Naive thymus-derived CD4-positive, alpha-beta T cell (primary cell): ENCODE measurements at regions not wholly inside any gene's neighbourhood (a gene's known extent, or its start where the extent isn't known, plus 50 kb on each side); places are given as distances from the start of the nearest gene placed in this dataset.

Experiments
- ATAC-seq: fragments of 150-1000 bp; cut with Tn5 transposase; 2 replicates; pipeline ENCODE4 v1.10.0; 2021; ENCODE audit warnings: mild to moderate bottlenecking, moderate library complexity
- CTCF ChIA-PET: fragments of 350-600 bp; sonication (Branson Sonifier 250); formaldehyde crosslinking; loops from one replicate; lab custom pipeline; 2021; ENCODE audit warnings: antibody characterized with exemption; lab: Charles Lee
- POLR2A ChIA-PET: fragments of 350-600 bp; sonication (Branson Sonifier 250); formaldehyde crosslinking; loops from one replicate; lab custom pipeline; 2021; ENCODE audit warnings: antibody characterized with exemption, inconsistent platforms; lab: Charles Lee
- DNase-seq, 9 donors: peaks; one replicate each; pipeline versions ENCODE4 v3.0.0 to v3.0.0-alpha.2; 2020 to 2022; ENCODE audit warnings: mixed read lengths in 1 of 9
- H3K27ac ChIP-seq: one replicate; pipeline ENCODE4 v1.7.0; 2013; ENCODE audit warnings: mild to moderate bottlenecking, low read depth, low read length, moderate library complexity
- H3K27me3 ChIP-seq, 2 donors: one replicate each; pipeline ENCODE4 v1.7.0; 2013; ENCODE audit warnings: low read length in 2 of 2, mild to moderate bottlenecking in 2 of 2, moderate library complexity in 2 of 2; ENCODE audit not compliant: control insufficient read depth in 2 of 2, insufficient read depth in 2 of 2
- H3K36me3 ChIP-seq, 3 experiments: 1 replicate in 2 of 3; 2 replicates in 1 of 3; pipeline ENCODE4 v1.7.0; 2013; ENCODE audit warnings: low read length in 3 of 3, mild to moderate bottlenecking in 3 of 3, moderate library complexity in 1 of 3; ENCODE audit not compliant: insufficient read depth in 3 of 3, control insufficient read depth in 2 of 3
- H3K4me1 ChIP-seq, 2 donors: one replicate each; pipeline ENCODE4 v1.7.0; 2013; ENCODE audit warnings: low read length in 2 of 2, mild to moderate bottlenecking in 2 of 2, moderate library complexity in 1 of 2; ENCODE audit not compliant: control insufficient read depth in 2 of 2, insufficient read depth in 2 of 2
- H3K4me3 ChIP-seq: 2 replicates; pipeline ENCODE4 v1.7.0; 2013; ENCODE audit warnings: mild to moderate bottlenecking, low read length
- H3K9me3 ChIP-seq, 3 experiments: 1 replicate in 2 of 3; 2 replicates in 1 of 3; pipeline ENCODE4 v1.7.0; 2013; ENCODE audit warnings: low read length in 3 of 3; ENCODE audit not compliant: control insufficient read depth in 2 of 3
- H3K27ac Mint-ChIP-seq, 9 donors: one replicate each; pipeline ENCODE4 v1.8.0; 2020 to 2022; ENCODE audit warnings: mixed read lengths in 9 of 9, mild to moderate bottlenecking in 8 of 9, moderate library complexity in 5 of 9, inconsistent platforms in 2 of 9
- H3K27me3 Mint-ChIP-seq, 5 donors: one replicate each; pipeline ENCODE4 v1.8.0; 2021 to 2022; ENCODE audit warnings: mixed read lengths in 5 of 5, mild to moderate bottlenecking in 1 of 5
- H3K36me3 Mint-ChIP-seq, 5 donors: one replicate each; pipeline ENCODE4 v1.8.0; 2020 to 2022; ENCODE audit warnings: mixed read lengths in 5 of 5, mild to moderate bottlenecking in 3 of 5, inconsistent platforms in 1 of 5
- H3K4me1 Mint-ChIP-seq, 7 donors: one replicate each; pipeline ENCODE4 v1.8.0; 2020 to 2022; ENCODE audit warnings: mixed read lengths in 7 of 7, mild to moderate bottlenecking in 3 of 7, inconsistent platforms in 1 of 7
- H3K4me3 Mint-ChIP-seq, 10 donors: one replicate each; pipeline ENCODE4 v1.8.0; 2020 to 2022; ENCODE audit warnings: mild to moderate bottlenecking in 10 of 10, mixed read lengths in 10 of 10, moderate library complexity in 6 of 10, inconsistent platforms in 2 of 10
- H3K9me3 Mint-ChIP-seq, 11 donors: one replicate each; pipeline ENCODE4 v1.8.0; 2020 to 2022; ENCODE audit warnings: mixed read lengths in 11 of 11, mild to moderate bottlenecking in 4 of 11, inconsistent platforms in 1 of 11, moderate library complexity in 1 of 11
- intact Hi-C, 2 donors: fragments of 100-400 bp; cut with micrococcal nuclease; formaldehyde crosslinking; loops; one replicate each; pipeline ENCODE4 v1.15.1; 2023

GRCh38 chr2:217108575-217109027, 248.7 kb upstream of the TNP1 start:
- Histone ChIP-seq H3K4me1 (no peaks in the 10 kb centered on the region), H3K4me3 (no peak overlapping the region), H3K27me3 (no peaks in the 10 kb centered on the region), H3K36me3 (no peaks in the 10 kb centered on the region), H3K9me3 (no peaks in the 10 kb centered on the region), H3K27ac (no peak overlapping the region)
- H3K4me3 Mint-ChIP-seq: no peak overlapping the region
- DNase-seq (no peak), ATAC-seq (peak; percentile 61)
- peaks cover 0 to 6% (median 0%) of the 10 kb centered on the region in 5 donors for H3K36me3 Mint-ChIP-seq
- H3K4me1 Mint-ChIP-seq: peaks cover 0 to 30% (median 0%) of the 10 kb centered on the region in 7 donors
- CTCF ChIA-PET: no interaction called here
- peaks cover 0 to 14% (median 3%) of the 10 kb centered on the region in 5 donors for H3K27me3 Mint-ChIP-seq
- H3K27ac Mint-ChIP-seq: no peak overlapping the region
- POLR2A ChIA-PET: no interaction called here
- peaks cover 0 to 8% (median 0%) of the 10 kb centered on the region in 11 donors for H3K9me3 Mint-ChIP-seq
- intact Hi-C loops: no loop called here

GRCh38 chr2:217108086-217108485, 248.2 kb upstream of the TNP1 start:
- H3K4me1 Mint-ChIP-seq: peaks cover 0 to 30% (median 0%) of the 10 kb centered on the region in 7 donors
- ChIA-PET CTCF (no interaction called here), POLR2A (no interaction called here)
- H3K27ac Mint-ChIP-seq: no peak overlapping the region
- peaks cover 0 to 8% (median 0%) of the 10 kb centered on the region in 11 donors for H3K9me3 Mint-ChIP-seq
- Histone ChIP-seq H3K27me3 (no peaks in the 10 kb centered on the region), H3K27ac (no peak overlapping the region), H3K36me3 (no peaks in the 10 kb centered on the region), H3K4me1 (no peaks in the 10 kb centered on the region), H3K4me3 (no peak overlapping the region), H3K9me3 (no peaks in the 10 kb centered on the region)
- intact Hi-C loops: no loop called here
- DNase-seq: no peak
- no peak for ATAC-seq
- H3K27me3 Mint-ChIP-seq: peaks cover 0 to 12% (median 3%) of the 10 kb centered on the region in 5 donors
- peaks cover 0 to 6% (median 0%) of the 10 kb centered on the region in 5 donors for H3K36me3 Mint-ChIP-seq
- H3K4me3 Mint-ChIP-seq: no peak overlapping the region

GRCh38 chr2:217107480-217107879, 247.6 kb upstream of the TNP1 start:
- H3K9me3 ChIP-seq: no peaks in the 10 kb centered on the region
- Mint-ChIP-seq H3K27ac (no peak overlapping the region), H3K36me3 (peaks cover 0 to 6% (median 0%) of the 10 kb centered on the region in 5 donors), H3K4me1 (peaks cover 0 to 30% (median 0%) of the 10 kb centered on the region in 7 donors), H3K9me3 (peaks cover 0 to 8% (median 0%) of the 10 kb centered on the region in 11 donors), H3K27me3 (peaks cover 0 to 11% (median 3%) of the 10 kb centered on the region in 5 donors), H3K4me3 (no peak overlapping the region)
- no peak overlapping the region for H3K4me3 ChIP-seq
- no peak overlapping the region for H3K27ac ChIP-seq
- ChIA-PET CTCF (no interaction called here), POLR2A (no interaction called here)
- no peaks in the 10 kb centered on the region for H3K36me3 ChIP-seq
- DNase-seq: no peak
- no peaks in the 10 kb centered on the region for H3K27me3 ChIP-seq
- ATAC-seq: peak; percentile 59
- intact Hi-C loops: no loop called here
- no peaks in the 10 kb centered on the region for H3K4me1 ChIP-seq

- ChIA-PET POLR2A (no interaction called here), CTCF (no interaction called here)
- H3K4me1 Mint-ChIP-seq: peaks cover 0 to 30% (median 0%) of the 10 kb centered on the region in 7 donors
- no peak for DNase-seq
- no peaks in the 10 kb centered on the region for H3K27me3 ChIP-seq
- no peak for ATAC-seq
- H3K27ac ChIP-seq: no peak overlapping the region
- H3K27me3 Mint-ChIP-seq: peaks cover 4 to 7% (median 5%) of the 10 kb centered on the region in 5 donors
- H3K9me3 ChIP-seq: no peaks in the 10 kb centered on the region
- no peaks in the 10 kb centered on the region for H3K36me3 ChIP-seq
- no peaks in the 10 kb centered on the region for H3K4me1 ChIP-seq
- no peak overlapping the region for H3K4me3 ChIP-seq
- intact Hi-C loops: no loop called here
- peak overlapping the region in 1 of 9 donors; percentile 16 for H3K27ac Mint-ChIP-seq
- H3K4me3 Mint-ChIP-seq: no peak overlapping the region
- peaks cover 0 to 8% (median 0%) of the 10 kb centered on the region in 5 donors for H3K36me3 Mint-ChIP-seq
- H3K9me3 Mint-ChIP-seq: peaks cover 0 to 8% (median 0%) of the 10 kb centered on the region in 11 donors
Observed at GRCh38 chr2:217106650-217107014, 246.8 kb upstream of the TNP1 start.

GRCh38 chr2:217105733-217106649, 246.1 kb upstream of the TNP1 start:
- Histone ChIP-seq H3K27ac (no peak overlapping the region), H3K27me3 (no peaks in the 10 kb centered on the region), H3K4me3 (no peak overlapping the region), H3K4me1 (no peaks in the 10 kb centered on the region), H3K9me3 (no peaks in the 10 kb centered on the region), H3K36me3 (no peaks in the 10 kb centered on the region)
- CTCF ChIA-PET: no interaction called here
- ATAC-seq (peak; percentile 50), DNase-seq (no peak)
- Mint-ChIP-seq H3K9me3 (peaks cover 0 to 8% (median 0%) of the 10 kb centered on the region in 11 donors), H3K27ac (peak overlapping the region in 1 of 9 donors; percentile 51), H3K4me1 (peaks cover 0 to 30% (median 0%) of the 10 kb centered on the region in 7 donors), H3K36me3 (peaks cover 0 to 8% (median 0%) of the 10 kb centered on the region in 5 donors), H3K4me3 (peak overlapping the region in 1 of 10 donors; percentile 28), H3K27me3 (peaks cover 3 to 7% (median 5%) of the 10 kb centered on the region in 5 donors)
- POLR2A ChIA-PET: no interaction called here
- intact Hi-C loops: no loop called here

GRCh38 chr2:217103752-217104545, 244.1 kb upstream of the TNP1 start:
- ChIA-PET POLR2A (no interaction called here), CTCF (no interaction called here)
- Histone ChIP-seq H3K4me1 (no peaks in the 10 kb centered on the region), H3K9me3 (no peaks in the 10 kb centered on the region), H3K27ac (no peak overlapping the region), H3K36me3 (no peaks in the 10 kb centered on the region), H3K27me3 (no peaks in the 10 kb centered on the region), H3K4me3 (no peak overlapping the region)
- no peak for DNase-seq
- H3K4me1 Mint-ChIP-seq: peaks cover 0 to 30% (median 0%) of the 10 kb centered on the region in 7 donors
- peak overlapping the region in 1 of 9 donors; percentile 44 for H3K27ac Mint-ChIP-seq
- H3K9me3 Mint-ChIP-seq: peaks cover 0 to 8% (median 0%) of the 10 kb centered on the region in 11 donors
- H3K27me3 Mint-ChIP-seq: peaks cover 0 to 7% (median 5%) of the 10 kb centered on the region in 5 donors
- no peak overlapping the region for H3K4me3 Mint-ChIP-seq
- ATAC-seq: no peak
- H3K36me3 Mint-ChIP-seq: peaks cover 0 to 8% (median 0%) of the 10 kb centered on the region in 5 donors
- intact Hi-C loops: no loop called here
